Heart left ventricle (tissue), 13 donors: ENCODE measurements at regions not wholly inside any gene's neighbourhood (a gene's known extent, or its start where the extent isn't known, plus 50 kb on each side); places are given as distances from the start of the nearest gene placed in this dataset.

Experiments used
- CTCF ChIP-seq, 12 donors: fragments of 200-600 bp; sonication (generic) in 4 of 12; IDR thresholded peaks; one replicate each; pipeline versions ENCODE4 v1.5.0 to v1.8.0; 2018 to 2022; ENCODE audit warnings: antibody characterized with exemption in 12 of 12, mild to moderate bottlenecking in 5 of 12
- POLR2A ChIP-seq, 2 donors: fragments of 450-650 bp; IDR thresholded peaks; one replicate each; pipeline ENCODE4 v1.6.1; 2017; ENCODE audit warnings: antibody characterized with exemption in 2 of 2, mild to moderate bottlenecking in 2 of 2, moderate library complexity in 2 of 2
- donor health status: ischemic (EF 13 %, LVEDD 7.1; RV severe dilation, severe dysfunction).
- donor health status: DM: no; HTN: yes; CAD: no.
- donor health status: DM: no; HTN: no; CAD: no.
- donor health status: ischemic (EF 25% LVEDD 6.9; RV normal size, moderate dysfunction).
- donor health status: ischemic (EF 25% LVEDD 5.7; RV mildly dilated, moderate dysfunction).
- donor health status: ischemic (EF 35%, LVEDD 5.7; RV mildly dilated, moderate dysfunction).
- donor health status: nonischemic (EF 11% LVEDD 7.7; RV severe dilation, severe dysfunction).
- donor health status: DM: yes; HTN: yes; CAD: no.
- donor health status: PGD.
- donor health status: ischemic (EF 29% LVEDD 5.4; RV normal size, mild dysfunction).
- donor health status: nonischemic (EF 23%, LVEDD 6.1; RV moderate dilation, normal function).

GRCh38 chrX:69216446-69216845 lies 51.2 kb upstream of the PJA1 start:
- TF ChIP-seq CTCF (IDR thresholded peaks at IDR 0.05) (no peak), POLR2A (IDR thresholded peaks at IDR 0.05) (no peak)
